Muscle of leg (tissue), 3 donors: ENCODE measurements at regions not wholly inside any gene's neighbourhood (a gene's known extent, or its start where the extent isn't known, plus 50 kb on each side); places are given as distances from the start of the nearest gene placed in this dataset.
A peak's percentile ranks its signal among the peaks of the same experiment; 100 is the strongest.
"Not testable (repeated sequence)": the region's sequence is repeated elsewhere in the genome, so short reads cannot be mapped to it uniquely, and the experiment has no call there.

Experiments used
- DNase-seq: peaks from one replicate; pipeline ENCODE4 v3.0.0; 2013
- H3K27ac ChIP-seq: one replicate; pipeline ENCODE4 v1.5.1; 2013; ENCODE audit warnings: mild to moderate bottlenecking, low read length, control low read depth
- H3K27me3 ChIP-seq: one replicate; pipeline ENCODE4 v1.6.1; 2013; ENCODE audit warnings: low read length; ENCODE audit not compliant: control insufficient read depth, insufficient read depth
- H3K36me3 ChIP-seq: one replicate; pipeline ENCODE4 v1.6.1; 2013; ENCODE audit warnings: low read length; ENCODE audit not compliant: control insufficient read depth, insufficient read depth
- H3K4me1 ChIP-seq: one replicate; pipeline ENCODE4 v1.6.1; 2013; ENCODE audit warnings: low read length; ENCODE audit not compliant: control insufficient read depth, insufficient read depth
- H3K4me3 ChIP-seq: one replicate; pipeline ENCODE4 v1.5.1; 2013; ENCODE audit warnings: low read length, control low read depth
- H3K9me3 ChIP-seq: replicated peaks from 2 replicates; pipeline ENCODE4 v1.6.1; 2013; ENCODE audit warnings: low read depth, low read length; ENCODE audit not compliant: control insufficient read depth
- WGBS: methylation state at CpG from one replicate; pipeline ENCODE4 v1.1.5; 2013; ENCODE audit warnings: missing lambda C conversion rate; ENCODE audit not compliant: insufficient coverage; 5-methylcytosine and 5-hydroxymethylcytosine counted together

DNA sequence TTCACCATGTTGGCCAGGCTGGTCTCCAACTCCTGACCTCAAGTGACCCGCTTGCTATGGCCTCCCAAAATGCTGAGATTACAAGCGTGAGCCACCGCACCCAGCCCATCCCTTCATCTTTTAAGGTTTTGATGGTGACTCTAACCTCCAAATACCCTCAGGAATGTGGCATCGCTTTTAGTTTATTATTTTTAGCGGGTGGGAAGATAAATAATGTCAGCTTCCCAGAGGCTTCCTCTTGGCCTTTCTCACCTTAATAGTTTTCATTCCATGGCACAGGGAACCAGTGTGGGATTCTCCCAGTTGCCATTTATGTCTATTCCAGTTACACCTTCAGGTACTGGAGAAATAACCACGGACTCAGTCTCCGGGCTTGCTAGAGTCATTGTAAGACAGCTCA is 92.1 kb upstream of the LRRN2 start:
- Histone ChIP-seq H3K27me3 (peaks cover 13% of the 10 kb centered on the region), H3K9me3 (no peaks in the 10 kb centered on the region), H3K4me1 (no peaks in the 10 kb centered on the region), H3K36me3 (no peaks in the 10 kb centered on the region), H3K4me3 (no peak overlapping the region), H3K27ac (no peak overlapping the region)
- WGBS, result 91% methylated on average over 3 of the region's 7 CpGs
- no peak for DNase-seq

DNA sequence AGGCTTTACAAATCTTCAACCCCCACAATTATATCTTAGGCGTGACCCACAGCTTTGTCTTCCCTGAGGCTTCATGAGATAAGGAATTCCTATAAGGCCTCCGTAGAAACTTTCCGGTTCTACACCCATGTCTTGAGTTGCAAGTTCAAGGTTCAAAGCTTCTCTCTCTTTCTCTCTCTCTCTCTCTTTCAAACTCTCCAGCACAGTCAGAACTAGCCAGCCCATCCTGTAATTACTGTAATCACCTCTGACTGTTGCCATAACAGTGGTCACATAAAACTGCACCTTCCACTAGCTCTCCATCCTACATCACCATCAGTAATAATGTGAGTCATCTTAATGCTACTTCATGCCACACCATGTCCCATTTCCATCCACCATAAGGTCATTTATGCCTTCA is 90.0 kb upstream of the NFASC start:
- Histone ChIP-seq H3K4me3 (no peak overlapping the region), H3K27me3 (peaks cover 3% of the 10 kb centered on the region), H3K36me3 (no peaks in the 10 kb centered on the region), H3K9me3 (no peaks in the 10 kb centered on the region), H3K4me1 (no peaks in the 10 kb centered on the region), H3K27ac (no peak overlapping the region)
- WGBS, result 89% methylated on average over 3 of the region's 3 CpGs
- no peak for DNase-seq

DNA sequence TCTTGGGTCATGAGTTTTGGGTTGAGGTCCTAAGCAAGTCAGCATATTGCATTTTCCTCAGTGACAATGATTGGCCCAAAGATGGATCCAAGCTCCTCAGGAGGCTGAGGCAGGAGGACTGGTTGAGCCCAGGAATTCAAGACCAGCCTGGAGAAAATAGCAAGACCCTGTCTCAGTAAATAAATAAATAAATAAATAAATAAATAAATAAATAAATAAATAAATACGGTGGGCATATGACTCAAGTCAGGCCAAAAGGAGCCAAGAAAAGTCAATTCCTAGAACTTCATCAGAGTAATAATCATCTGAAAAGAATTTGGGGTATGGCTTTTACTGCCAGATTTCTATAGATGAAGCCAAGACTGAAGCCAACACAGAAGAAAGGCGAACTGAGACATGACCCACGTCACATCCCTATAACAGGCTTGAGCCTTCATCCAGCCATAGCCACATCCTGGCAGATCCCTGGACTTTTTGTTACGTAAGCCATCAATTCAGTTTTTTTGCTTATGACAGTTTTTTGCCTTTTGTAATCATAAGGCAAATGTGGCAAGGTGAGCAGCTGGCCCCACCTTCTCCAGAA is 88.5 kb upstream of the NFASC start:
- WGBS, result no CpG with 5 or more reads among the region's 4 CpGs
- no peaks in the 10 kb centered on the region for H3K4me1 ChIP-seq
- no peak overlapping the region for H3K4me3 ChIP-seq
- H3K36me3 ChIP-seq, result no peaks in the 10 kb centered on the region
- H3K27me3 ChIP-seq, result peaks cover 2% of the 10 kb centered on the region
- DNase-seq, result no peak
- no peak overlapping the region for H3K27ac ChIP-seq
- H3K9me3 ChIP-seq, result no peaks in the 10 kb centered on the region

DNA sequence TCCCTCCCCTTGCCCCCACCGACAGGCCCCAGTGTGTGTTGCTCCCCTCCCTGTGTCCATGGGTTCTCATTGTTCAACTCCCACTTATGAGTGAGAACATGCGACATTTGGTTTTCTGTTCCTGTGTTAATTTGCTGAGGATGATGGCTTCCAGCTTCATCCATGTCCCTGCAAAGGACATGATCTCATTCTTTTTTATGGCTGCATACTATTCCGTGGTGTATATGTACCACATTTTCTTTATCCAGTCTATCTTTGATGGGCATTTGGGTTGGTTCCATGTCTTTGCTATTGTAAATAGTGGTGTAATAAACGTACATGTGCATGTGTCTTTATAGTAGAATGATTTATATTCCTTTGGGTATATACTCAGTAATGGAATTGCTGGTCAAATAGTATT is 85.6 kb upstream of the NFASC start:
- H3K4me3 ChIP-seq, H3K9me3 ChIP-seq, H3K27me3 ChIP-seq, H3K4me1 ChIP-seq, H3K27ac ChIP-seq, DNase-seq, H3K36me3 ChIP-seq: not testable (repeated sequence)
- WGBS, result no CpG with 5 or more reads among the region's 4 CpGs

DNA sequence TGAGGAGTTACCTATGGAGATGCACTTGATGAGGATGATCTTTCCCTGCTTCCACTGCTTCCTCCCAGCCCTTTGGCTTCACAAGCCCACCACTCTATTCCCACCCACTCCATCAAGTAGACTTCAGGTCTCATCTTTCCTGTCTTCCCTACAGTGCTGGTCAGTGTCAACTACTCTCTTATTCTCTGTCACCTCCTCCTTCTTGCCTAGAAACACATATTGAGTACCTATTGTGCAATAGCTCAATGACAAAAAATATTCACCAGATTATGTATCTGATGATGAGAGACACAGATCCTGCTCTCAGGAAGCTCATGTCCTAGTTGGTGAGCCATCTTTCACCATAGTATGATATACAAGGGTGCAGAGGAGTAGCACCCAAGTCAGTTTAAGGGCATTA is 82.2 kb upstream of the NFASC start:
- H3K27me3 ChIP-seq, result peaks cover 16% of the 10 kb centered on the region
- no peak for DNase-seq
- H3K4me1 ChIP-seq, result no peaks in the 10 kb centered on the region
- no peaks in the 10 kb centered on the region for H3K36me3 ChIP-seq
- no peak overlapping the region for H3K4me3 ChIP-seq
- H3K9me3 ChIP-seq, result no peaks in the 10 kb centered on the region
- H3K27ac ChIP-seq, result no peak overlapping the region

DNA sequence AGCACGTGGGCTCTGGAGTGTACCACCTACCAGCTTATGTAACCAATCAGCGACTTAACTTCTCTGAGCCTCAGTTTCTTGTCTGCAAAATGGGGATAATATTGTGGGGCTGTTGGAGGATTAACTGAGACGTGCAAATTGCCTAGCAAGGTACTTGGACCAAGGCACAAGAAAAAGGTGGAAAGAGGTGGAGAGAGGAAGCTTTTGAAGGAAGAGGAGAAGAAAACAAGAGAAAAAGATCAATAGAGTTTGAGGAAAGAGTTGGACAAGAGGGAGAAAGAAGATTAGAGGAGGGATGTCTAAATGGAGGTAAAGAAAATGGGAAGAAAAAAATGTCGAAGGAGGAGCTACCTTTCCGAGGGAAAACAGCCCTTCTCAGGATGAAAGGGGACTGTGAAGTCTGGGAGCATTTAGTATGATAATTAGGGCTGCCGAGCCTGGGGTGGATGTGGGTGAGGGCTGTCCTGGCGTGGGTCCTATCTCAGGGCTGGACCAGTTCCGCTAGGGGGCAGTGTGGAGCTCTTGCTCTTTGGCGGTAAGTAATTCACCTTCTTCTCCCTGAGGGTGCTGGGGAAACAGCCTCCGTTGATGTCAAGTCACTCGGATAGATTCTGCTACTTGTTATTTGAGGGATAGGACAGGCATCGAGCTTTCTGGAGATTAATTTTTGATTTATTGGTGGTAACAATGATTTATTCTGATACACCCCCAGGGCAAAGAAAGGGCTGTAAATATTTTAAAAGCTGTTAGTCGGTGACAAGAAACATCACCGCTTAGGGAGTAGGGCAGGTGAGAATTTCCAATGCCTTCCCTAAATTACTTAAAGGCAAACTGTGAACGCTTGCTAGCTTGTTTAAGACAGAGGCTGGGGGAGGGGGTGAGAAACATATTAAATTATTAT is 79.0 kb upstream of the NFASC start:
- Histone ChIP-seq H3K27ac (no peak overlapping the region), H3K27me3 (peaks cover 19% of the 10 kb centered on the region), H3K4me1 (no peaks in the 10 kb centered on the region), H3K9me3 (no peaks in the 10 kb centered on the region), H3K4me3 (no peak overlapping the region), H3K36me3 (no peaks in the 10 kb centered on the region)
- peak; percentile 20 for DNase-seq
- 19% methylated on average over 4 of the region's 15 CpGs for WGBS

DNA sequence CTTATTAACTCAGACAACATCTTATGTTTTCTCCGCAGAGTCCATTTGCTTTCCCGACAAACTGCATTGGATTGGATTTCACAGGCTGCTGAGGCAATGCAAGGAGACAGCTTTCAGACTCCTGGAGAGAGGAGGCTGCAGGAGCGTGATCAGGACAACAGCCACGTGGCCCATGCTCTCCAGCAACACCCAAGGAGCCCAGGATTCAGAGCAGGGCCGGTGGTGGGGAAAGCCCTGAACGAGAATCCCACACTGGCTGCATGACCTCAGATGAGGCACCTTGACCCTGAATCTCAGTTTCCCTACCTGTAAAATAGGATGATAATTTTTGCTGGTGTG is 78.3 kb upstream of the NFASC start:
- Histone ChIP-seq H3K9me3 (no peaks in the 10 kb centered on the region), H3K27ac (no peak overlapping the region), H3K36me3 (no peaks in the 10 kb centered on the region), H3K4me1 (no peaks in the 10 kb centered on the region), H3K27me3 (peaks cover 19% of the 10 kb centered on the region), H3K4me3 (no peak overlapping the region)
- DNase-seq, result no peak
- WGBS, result 20% methylated on average over 1 of the region's 6 CpGs

DNA sequence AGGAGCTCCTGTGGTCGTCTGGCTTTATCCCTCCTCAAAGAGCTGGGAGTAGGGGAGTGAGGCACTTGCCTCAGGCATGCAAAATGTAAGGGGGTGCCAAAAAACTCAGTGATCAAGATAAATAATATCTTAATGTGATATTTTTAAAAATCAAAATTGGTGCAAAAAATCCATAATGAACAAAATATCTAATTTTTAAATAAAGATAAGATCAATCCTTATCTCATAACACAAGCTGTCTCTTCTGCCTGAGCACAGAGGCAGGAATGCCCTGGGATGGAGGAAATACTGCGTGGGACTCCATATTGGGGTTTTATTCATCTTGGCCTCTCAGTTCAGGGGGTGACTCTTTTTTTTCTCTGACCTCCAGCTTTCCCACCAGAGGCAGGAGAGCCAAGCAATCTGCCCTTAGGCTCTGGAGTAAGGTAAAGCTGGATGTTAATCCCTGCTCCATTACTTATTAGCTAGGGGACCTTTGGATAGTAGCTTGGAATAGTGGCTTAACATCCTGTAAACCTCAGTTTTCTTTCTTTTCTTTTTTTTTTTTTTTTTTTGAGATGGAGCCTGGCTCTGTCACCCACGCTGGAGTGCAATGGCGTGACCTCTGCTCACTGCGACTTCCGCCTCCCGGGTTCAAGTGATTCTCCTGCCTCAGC is 77.3 kb upstream of the NFASC start:
- 94% methylated on average over 5 of the region's 7 CpGs for WGBS
- Histone ChIP-seq H3K27ac (no peak overlapping the region), H3K4me3 (no peak overlapping the region), H3K36me3 (no peaks in the 10 kb centered on the region), H3K4me1 (no peaks in the 10 kb centered on the region), H3K9me3 (no peaks in the 10 kb centered on the region), H3K27me3 (peaks cover 17% of the 10 kb centered on the region)
- DNase-seq, result no peak

DNA sequence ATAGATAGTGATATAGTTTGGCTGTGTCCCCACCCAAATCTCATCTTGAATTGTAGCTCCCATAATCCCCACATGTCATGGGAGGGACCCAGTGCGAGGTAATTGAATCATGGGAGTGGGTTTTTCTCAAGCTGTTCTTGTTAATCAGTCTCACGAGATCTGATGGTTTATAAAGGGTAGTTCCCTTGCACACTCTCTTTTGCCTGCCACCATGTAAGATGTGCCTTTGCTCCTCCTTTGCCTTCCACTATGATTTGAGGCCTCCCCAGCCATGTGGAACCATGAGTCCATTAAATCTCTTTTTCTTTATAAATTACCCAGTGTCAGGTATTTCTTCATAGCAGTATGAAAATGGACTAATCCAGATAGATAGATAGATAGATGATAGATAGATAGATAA is 73.8 kb upstream of the NFASC start:
- WGBS, result no CpG with 5 or more reads among the region's 2 CpGs
- H3K27me3 ChIP-seq, result peaks cover 13% of the 10 kb centered on the region
- not testable (repeated sequence) for H3K4me3 ChIP-seq, H3K4me1 ChIP-seq, H3K36me3 ChIP-seq, DNase-seq, H3K27ac ChIP-seq, H3K9me3 ChIP-seq

DNA sequence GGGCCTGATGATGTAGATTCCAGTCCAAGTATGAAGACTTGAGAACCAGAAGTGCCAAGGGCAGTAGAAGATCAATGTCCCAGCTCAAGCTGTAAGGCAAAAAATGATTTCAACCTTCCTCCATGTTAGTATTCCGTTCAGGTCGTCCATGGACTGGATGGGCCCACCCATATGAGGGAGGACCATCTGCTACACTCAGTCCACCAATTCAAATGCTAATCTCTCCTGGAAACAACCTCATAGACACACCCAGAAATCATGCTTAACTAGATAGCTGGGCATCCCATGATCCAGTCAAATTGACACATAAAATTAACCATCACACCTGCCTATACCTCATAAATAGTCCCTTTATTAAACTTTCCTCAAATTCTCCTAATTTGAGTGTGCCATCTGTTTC is 73.3 kb upstream of the NFASC start:
- Histone ChIP-seq H3K36me3 (no peaks in the 10 kb centered on the region), H3K9me3 (no peaks in the 10 kb centered on the region), H3K4me3 (no peak overlapping the region), H3K27ac (no peak overlapping the region), H3K27me3 (peaks cover 13% of the 10 kb centered on the region), H3K4me1 (no peaks in the 10 kb centered on the region)
- no peak for DNase-seq
- WGBS, result no CpG with 5 or more reads among the region's 2 CpGs
